Retinal pigment epithelial cell (primary cell): ENCODE measurements at regions not wholly inside any gene's neighbourhood (a gene's known extent, or its start where the extent isn't known, plus 50 kb on each side); places are given as distances from the start of the nearest gene placed in this dataset.

Experiments
- DNase-seq: peaks from one replicate; pipeline ENCODE4 v3.0.0-alpha.2; 2010; ENCODE audit warnings: low read depth
- H3K4me3 ChIP-seq: 2 replicates; pipeline ENCODE4 v1.5.1; 2011; ENCODE audit warnings: mild to moderate bottlenecking, low read length, control low read depth, moderate library complexity
- CTCF ChIP-seq: conservative IDR thresholded peaks from 2 replicates; pipeline ENCODE4 v1.5.1; 2011; ENCODE audit warnings: low read depth, low read length, control low read depth, inconsistent platforms

GRCh38 chr22:23401910-23402274 lies 178.2 kb downstream of the IGLL1 start:
- DNase-seq = no peak
- H3K4me3 ChIP-seq = peak overlapping the region; percentile 41
- TF ChIP-seq CTCF = no peak

GRCh38 chr22:23401111-23401909 lies 178.8 kb downstream of the IGLL1 start:
- H3K4me3 ChIP-seq = peak overlapping the region; percentile 41
- peak; percentile 67 for DNase-seq
- TF ChIP-seq CTCF = no peak

- TF ChIP-seq CTCF = no peak
- H3K4me3 ChIP-seq = no peak overlapping the region
- DNase-seq = no peak
Measured at GRCh38 chr22:23400286-23400981, 179.7 kb downstream of the IGLL1 start.

GRCh38 chr22:23399367-23400285 lies 180.5 kb downstream of the IGLL1 start:
- no peak for TF ChIP-seq CTCF
- H3K4me3 ChIP-seq = no peak overlapping the region
- DNase-seq = no peak

GRCh38 chr22:23398701-23399366 lies 181.3 kb downstream of the IGLL1 start:
- no peak for TF ChIP-seq CTCF
- DNase-seq = no peak

More at GRCh38 chr22:23398701-23399366, 181.3 kb downstream of the IGLL1 start:
- H3K4me3 ChIP-seq = no peak overlapping the region
